HEK293T (cell line): ENCODE measurements at regions not wholly inside any gene's neighbourhood (a gene's known extent, or its start where the extent isn't known, plus 50 kb on each side); places are given as distances from the start of the nearest gene placed in this dataset.

ENCODE experiments used
- CTCF ChIA-PET: fragments of 350-600 bp; formaldehyde crosslinking; extraction: SDS; loops from one replicate; lab custom pipeline; 2021; ENCODE audit warnings: antibody characterized with exemption, inconsistent platforms; lab: Yijun Ruan, JAX
- POLR2A ChIA-PET: fragments of 350-600 bp; formaldehyde crosslinking; extraction: SDS; loops from one replicate; lab custom pipeline; 2020; ENCODE audit warnings: antibody characterized with exemption, inconsistent platforms; lab: Yijun Ruan, JAX
- DNase-seq: peaks from one replicate; pipeline ENCODE4 v3.0.0; 2012; ENCODE audit warnings: mixed read lengths; ENCODE audit errors: extremely low spot score
- ARNT ChIP-seq: fragments of 450-650 bp; IDR thresholded peaks from 2 replicates; pipeline ENCODE4 v1.6.1; 2017; ENCODE audit warnings: mild to moderate bottlenecking
- BHLHE40 ChIP-seq: fragments of 450-650 bp; IDR thresholded peaks from 2 replicates; pipeline ENCODE4 v1.6.1; 2016; ENCODE audit warnings: mild to moderate bottlenecking, moderate library complexity, borderline replicate concordance
- CTBP1 ChIP-seq: fragments of 450-650 bp; IDR thresholded peaks from 2 replicates; pipeline ENCODE4 v1.6.1; 2016; ENCODE audit warnings: borderline replicate concordance
- ELF4 ChIP-seq: fragments of 450-650 bp; IDR thresholded peaks from 2 replicates; pipeline ENCODE4 v1.6.1; 2017; ENCODE audit warnings: antibody characterized with exemption
- FOXA1 ChIP-seq: fragments of 450-650 bp; IDR thresholded peaks from 2 replicates; pipeline ENCODE4 v1.6.1; 2016; ENCODE audit warnings: mild to moderate bottlenecking
- FOXK2 ChIP-seq: fragments of 450-650 bp; IDR thresholded peaks from 2 replicates; pipeline ENCODE4 v1.6.1; 2016; ENCODE audit warnings: mild to moderate bottlenecking
- FOXM1 ChIP-seq: fragments of 450-650 bp; IDR thresholded peaks from 2 replicates; pipeline ENCODE4 v1.6.1; 2017; ENCODE audit warnings: mild to moderate bottlenecking, borderline replicate concordance
- HDGF ChIP-seq: fragments of 450-650 bp; IDR thresholded peaks from 2 replicates; pipeline ENCODE4 v1.6.1; 2017; ENCODE audit warnings: antibody characterized with exemption, borderline replicate concordance
- L3MBTL2 ChIP-seq: fragments of 450-650 bp; conservative IDR thresholded peaks from 2 replicates; pipeline ENCODE4 v1.6.1; 2016; ENCODE audit warnings: mild to moderate bottlenecking
- LEF1 ChIP-seq: fragments of 450-650 bp; IDR thresholded peaks from 2 replicates; pipeline ENCODE4 v1.6.1; 2017; ENCODE audit warnings: mild to moderate bottlenecking, borderline replicate concordance
- NFRKB ChIP-seq: fragments of 450-650 bp; IDR thresholded peaks from 2 replicates; pipeline ENCODE4 v1.6.1; 2016; ENCODE audit warnings: mild to moderate bottlenecking, moderate library complexity
- PKNOX1 ChIP-seq: fragments of 450-650 bp; IDR thresholded peaks from 2 replicates; pipeline ENCODE4 v1.6.1; 2016
- SP1 ChIP-seq: fragments of 450-650 bp; IDR thresholded peaks from 2 replicates; pipeline ENCODE4 v1.6.1; 2017
- SUZ12 ChIP-seq: fragments of 450-650 bp; IDR thresholded peaks from 2 replicates; pipeline ENCODE4 v1.6.1; 2016; ENCODE audit warnings: mild to moderate bottlenecking
- TARDBP ChIP-seq: fragments of 450-650 bp; IDR thresholded peaks from 2 replicates; pipeline ENCODE4 v1.6.1; 2016
- ZNF384 ChIP-seq: fragments of 450-650 bp; IDR thresholded peaks from 2 replicates; pipeline ENCODE4 v1.6.1; 2016

- TF ChIP-seq FOXM1 (no peak), NFRKB (no peak), FOXK2 (no peak), CTBP1 (no peak), L3MBTL2 (no peak), LEF1 (no peak), ZNF384 (no peak), BHLHE40 (no peak), SUZ12 (no peak), PKNOX1 (no peak), HDGF (no peak)
- DNase-seq, result no peak
- ChIA-PET CTCF (no interaction called here), POLR2A (no interaction called here)
Measured at GRCh38 chr18:47316924-47317323, 65.5 kb upstream of the SKOR2 start.

- ChIA-PET CTCF (no interaction called here), POLR2A (no interaction called here)
- TF ChIP-seq TARDBP (no peak), ARNT (no peak), FOXK2 (no peak), HDGF (no peak), BHLHE40 (no peak), FOXA1 (no peak), NFRKB (no peak), PKNOX1 (no peak), FOXM1 (no peak), L3MBTL2 (no peak), CTBP1 (no peak), SUZ12 (no peak), ZNF384 (no peak), SP1 (no peak), ELF4 (no peak), LEF1 (no peak)
- DNase-seq, result no peak
Measured at GRCh38 chr18:47313901-47314300, 62.4 kb upstream of the SKOR2 start.

- DNase-seq, result no peak
- TF ChIP-seq SUZ12, result no peak
- ChIA-PET CTCF (no interaction called here), POLR2A (no interaction called here)
Measured at GRCh38 chr18:47311585-47311984, 60.1 kb upstream of the SKOR2 start.
